Nephron (organoid): ENCODE measurements at regions not wholly inside any gene's neighbourhood (a gene's known extent, or its start where the extent isn't known, plus 50 kb on each side); places are given as distances from the start of the nearest gene placed in this dataset.
A peak's percentile ranks its signal among the peaks of the same experiment; 100 is the strongest.

Experiments
- H3K27ac Mint-ChIP-seq, 3 experiments: 2 replicates each; pipeline ENCODE4 v1.8.0; 2020; ENCODE audit warnings: mixed read lengths in 3 of 3, mild to moderate bottlenecking in 2 of 3, moderate library complexity in 1 of 3
- H3K27me3 Mint-ChIP-seq: 2 replicates; pipeline ENCODE4 v1.8.0; 2021; ENCODE audit warnings: low read depth, mild to moderate bottlenecking, moderate library complexity, mixed read lengths
- H3K36me3 Mint-ChIP-seq: 2 replicates; pipeline ENCODE4 v1.8.0; 2020; ENCODE audit warnings: low read depth, mixed read lengths
- H3K4me1 Mint-ChIP-seq: 2 replicates; pipeline ENCODE4 v1.8.0; 2020; ENCODE audit warnings: mixed read lengths
- H3K4me3 Mint-ChIP-seq, 3 experiments: 2 replicates each; pipeline ENCODE4 v1.8.0; 2020; ENCODE audit warnings: mild to moderate bottlenecking in 3 of 3, mixed read lengths in 3 of 3, moderate library complexity in 2 of 3
- H3K9me3 Mint-ChIP-seq: 2 replicates; pipeline ENCODE4 v1.8.0; 2020; ENCODE audit warnings: mixed read lengths
- TF ChIP-seq, protein P1 (sequence below), 3 experiments: fragments of 200-600 bp; sonication (generic); IDR thresholded peaks; one replicate each; pipeline ENCODE4 v1.5.0; 2021; ENCODE audit warnings: antibody characterized with exemption in 3 of 3; ENCODE audit not compliant: unreplicated experiment in 3 of 3

- H3K27me3 Mint-ChIP-seq, result no peaks in the 10 kb centered on the region
- H3K27ac Mint-ChIP-seq, result no peak overlapping the region
- H3K9me3 Mint-ChIP-seq, result no peaks in the 10 kb centered on the region
- H3K4me1 Mint-ChIP-seq, result no peaks in the 10 kb centered on the region
- H3K4me3 Mint-ChIP-seq, result no peak overlapping the region
- TF ChIP-seq, protein P1, sequence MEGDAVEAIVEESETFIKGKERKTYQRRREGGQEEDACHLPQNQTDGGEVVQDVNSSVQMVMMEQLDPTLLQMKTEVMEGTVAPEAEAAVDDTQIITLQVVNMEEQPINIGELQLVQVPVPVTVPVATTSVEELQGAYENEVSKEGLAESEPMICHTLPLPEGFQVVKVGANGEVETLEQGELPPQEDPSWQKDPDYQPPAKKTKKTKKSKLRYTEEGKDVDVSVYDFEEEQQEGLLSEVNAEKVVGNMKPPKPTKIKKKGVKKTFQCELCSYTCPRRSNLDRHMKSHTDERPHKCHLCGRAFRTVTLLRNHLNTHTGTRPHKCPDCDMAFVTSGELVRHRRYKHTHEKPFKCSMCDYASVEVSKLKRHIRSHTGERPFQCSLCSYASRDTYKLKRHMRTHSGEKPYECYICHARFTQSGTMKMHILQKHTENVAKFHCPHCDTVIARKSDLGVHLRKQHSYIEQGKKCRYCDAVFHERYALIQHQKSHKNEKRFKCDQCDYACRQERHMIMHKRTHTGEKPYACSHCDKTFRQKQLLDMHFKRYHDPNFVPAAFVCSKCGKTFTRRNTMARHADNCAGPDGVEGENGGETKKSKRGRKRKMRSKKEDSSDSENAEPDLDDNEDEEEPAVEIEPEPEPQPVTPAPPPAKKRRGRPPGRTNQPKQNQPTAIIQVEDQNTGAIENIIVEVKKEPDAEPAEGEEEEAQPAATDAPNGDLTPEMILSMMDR (IDR thresholded peaks at IDR 0.05; ENCODE audit: unreplicated experiment in 3 of 3), result no peak
- H3K36me3 Mint-ChIP-seq, result no peaks in the 10 kb centered on the region
These were observed 138.0 kb downstream of the AKAIN1 start for GRCh38 chr18:5058768-5059695.

DNA sequence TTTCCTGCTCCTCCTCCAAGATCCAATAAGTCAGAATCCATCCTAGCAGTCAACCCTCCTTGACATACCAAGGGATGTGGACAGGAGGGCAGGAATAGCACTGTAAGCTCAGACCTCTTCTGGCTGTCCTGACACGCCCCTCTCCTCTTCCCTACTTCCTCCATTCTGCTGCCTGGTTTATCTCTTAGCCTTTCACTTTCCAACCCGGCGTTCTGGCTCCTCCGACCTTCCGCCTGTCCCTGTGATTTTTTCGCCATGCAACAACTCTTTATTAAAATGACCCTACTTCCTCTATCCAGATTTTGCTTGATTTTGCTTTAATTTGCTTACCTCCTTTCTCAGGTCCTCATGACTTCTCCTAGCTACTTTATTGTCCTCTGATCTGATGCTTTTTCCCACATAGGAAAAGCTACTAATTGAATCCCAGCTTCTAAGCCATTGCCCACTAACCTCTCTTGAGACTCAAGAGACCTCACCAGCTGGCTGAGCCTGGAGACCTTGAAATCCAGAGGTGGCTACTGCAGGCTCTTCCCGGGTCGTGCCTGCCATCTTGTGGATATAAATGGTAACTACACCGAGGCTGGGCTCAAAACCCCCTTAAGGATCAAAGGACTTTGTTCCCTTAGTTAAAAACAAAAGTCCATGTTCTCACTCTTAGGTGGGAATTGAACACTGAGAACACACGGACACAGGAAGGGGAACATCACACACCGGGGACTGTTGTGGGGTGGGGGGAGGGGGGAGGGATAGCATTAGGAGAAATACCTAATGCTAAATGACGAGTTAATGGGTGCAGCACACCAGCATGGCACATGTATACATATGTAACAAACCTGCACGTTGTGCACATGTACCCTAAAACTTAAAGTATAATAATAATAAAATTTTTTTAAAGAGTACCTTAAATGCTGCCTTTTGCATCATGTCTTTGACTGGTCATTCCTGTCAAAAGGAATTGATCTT lies 139.4 kb downstream of the AKAIN1 start:
- Mint-ChIP-seq H3K27ac (no peak overlapping the region), H3K4me3 (no peak overlapping the region), H3K4me1 (no peaks in the 10 kb centered on the region), H3K9me3 (no peaks in the 10 kb centered on the region), H3K36me3 (no peaks in the 10 kb centered on the region), H3K27me3 (no peaks in the 10 kb centered on the region)
- TF ChIP-seq, protein P1 (IDR thresholded peaks at IDR 0.05; ENCODE audit: unreplicated experiment in 3 of 3), result peak; percentile 86 to 92 (median 87)

DNA sequence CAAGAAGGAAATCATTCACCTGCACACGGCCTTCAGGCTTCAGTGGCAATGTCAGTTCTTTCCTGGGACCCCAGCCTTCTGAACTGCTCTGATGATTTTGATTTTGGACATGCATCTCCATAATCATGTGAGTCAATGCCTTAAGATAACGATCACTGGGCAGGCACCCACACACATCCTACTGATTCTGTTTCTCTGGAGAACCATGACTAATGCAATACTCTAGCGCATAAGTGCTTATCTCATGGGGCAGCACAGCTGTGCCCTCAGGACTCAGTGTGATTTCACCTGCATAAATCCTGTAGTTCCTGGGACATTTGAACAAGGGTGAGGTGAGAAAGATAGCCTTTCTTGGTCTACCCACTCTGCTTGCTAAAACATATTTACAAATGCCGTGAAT lies 144.6 kb downstream of the AKAIN1 start:
- H3K27ac Mint-ChIP-seq, result no peak overlapping the region
- no peaks in the 10 kb centered on the region for H3K27me3 Mint-ChIP-seq
- H3K9me3 Mint-ChIP-seq, result peaks cover 2% of the 10 kb centered on the region
- no peaks in the 10 kb centered on the region for H3K4me1 Mint-ChIP-seq
- H3K36me3 Mint-ChIP-seq, result no peaks in the 10 kb centered on the region
- H3K4me3 Mint-ChIP-seq, result no peak overlapping the region
- TF ChIP-seq, protein P1 (IDR thresholded peaks at IDR 0.05; ENCODE audit: unreplicated experiment in 3 of 3), result no peak

GRCh38 chr18:5051207-5051606 lies 145.8 kb downstream of the AKAIN1 start:
- peaks cover 2% of the 10 kb centered on the region for H3K9me3 Mint-ChIP-seq

GRCh38 chr18:5049124-5049523 lies 147.9 kb downstream of the AKAIN1 start:
- Mint-ChIP-seq H3K4me1 (no peaks in the 10 kb centered on the region), H3K36me3 (no peaks in the 10 kb centered on the region), H3K27ac (no peak overlapping the region), H3K27me3 (no peaks in the 10 kb centered on the region), H3K9me3 (peaks cover 2% of the 10 kb centered on the region), H3K4me3 (no peak overlapping the region)
- TF ChIP-seq, protein P1 (IDR thresholded peaks at IDR 0.05; ENCODE audit: unreplicated experiment in 3 of 3), result no peak

More at GRCh38 chr18:5051207-5051606, 145.8 kb downstream of the AKAIN1 start:
- TF ChIP-seq, protein P1 (IDR thresholded peaks at IDR 0.05; ENCODE audit: unreplicated experiment in 3 of 3), result no peak
- Mint-ChIP-seq H3K4me3 (no peak overlapping the region), H3K4me1 (no peaks in the 10 kb centered on the region), H3K27ac (no peak overlapping the region), H3K27me3 (no peaks in the 10 kb centered on the region), H3K36me3 (no peaks in the 10 kb centered on the region)
